ENCODE measurements at regions not wholly inside any gene's neighbourhood (a gene's known extent, or its start where the extent isn't known, plus 50 kb on each side); places are given as distances from the start of the nearest gene placed in this dataset.

DNA sequence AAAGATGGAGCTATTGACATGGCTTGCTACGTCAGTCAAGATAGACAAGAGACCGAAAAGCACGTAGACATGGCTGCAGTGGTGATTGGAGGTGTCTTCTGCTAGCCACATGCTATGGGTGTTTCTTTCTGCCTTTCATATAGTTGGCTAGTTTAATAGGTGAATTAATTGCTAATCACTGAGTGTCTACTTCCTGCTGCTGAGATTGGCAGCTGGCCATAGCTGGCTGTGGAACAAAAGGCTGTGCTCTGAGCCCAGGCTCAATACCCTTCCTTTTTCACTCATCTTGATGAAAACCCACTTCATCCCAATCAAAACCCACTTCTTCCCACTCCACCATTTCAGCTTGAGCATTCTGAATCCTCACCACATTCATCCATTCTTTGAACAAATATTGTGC is 221.4 kb upstream of the MAF start:
- Mint-ChIP-seq H3K4me3 (no peak overlapping the region), H3K4me1 (no peaks in the 10 kb centered on the region), H3K27me3 (ENCODE audit: low read depth in 2 of 2) (no peaks in the 10 kb centered on the region), H3K27ac (no peak overlapping the region), H3K9me3 (no peaks in the 10 kb centered on the region), H3K36me3 (no peaks in the 10 kb centered on the region)
- ATAC-seq (no peak), DNase-seq (no peak)
- H3K4me3 ChIP-seq (ENCODE audit: low read length), result no peak overlapping the region
- intact Hi-C loops (cut with micrococcal nuclease), result no loop called here
- no peak for TF ChIP-seq CTCF (IDR thresholded peaks at IDR 0.05)
- H3K27ac ChIP-seq (ENCODE audit: low read length), result no peak overlapping the region
- 96% methylated on average over 3 of the region's 3 CpGs for WGBS (ENCODE audit: insufficient coverage)
- no peaks in the 10 kb centered on the region for H3K9me3 ChIP-seq (ENCODE audit: control insufficient read depth, insufficient read depth, low read length)
- H3K36me3 ChIP-seq (ENCODE audit: control insufficient read depth, insufficient read depth, low read length), result no peaks in the 10 kb centered on the region
- H3K4me1 ChIP-seq (ENCODE audit: control insufficient read depth, insufficient read depth, low read length), result no peaks in the 10 kb centered on the region
- no peaks in the 10 kb centered on the region for H3K27me3 ChIP-seq (ENCODE audit: control insufficient read depth, insufficient read depth, low read length)

- no peaks in the 10 kb centered on the region for H3K36me3 ChIP-seq (ENCODE audit: control insufficient read depth, insufficient read depth, low read length)
- Mint-ChIP-seq H3K9me3 (no peaks in the 10 kb centered on the region), H3K4me1 (no peaks in the 10 kb centered on the region), H3K27me3 (ENCODE audit: low read depth in 2 of 2) (peaks cover 11 to 16% of the 10 kb centered on the region in 2 donors), H3K4me3 (no peak overlapping the region), H3K27ac (no peak overlapping the region), H3K36me3 (no peaks in the 10 kb centered on the region)
- no peak overlapping the region for H3K27ac ChIP-seq (ENCODE audit: low read length)
- no peak for TF ChIP-seq CTCF (IDR thresholded peaks at IDR 0.05)
- H3K9me3 ChIP-seq (ENCODE audit: control insufficient read depth, insufficient read depth, low read length), result no peaks in the 10 kb centered on the region
- intact Hi-C loops (cut with micrococcal nuclease), result no loop called here
- H3K4me1 ChIP-seq (ENCODE audit: control insufficient read depth, insufficient read depth, low read length), result no peaks in the 10 kb centered on the region
- ATAC-seq, result no peak
- no peak for DNase-seq
- H3K4me3 ChIP-seq (ENCODE audit: low read length), result no peak overlapping the region
- WGBS (ENCODE audit: insufficient coverage), result 81% methylated on average over 4 of the region's 4 CpGs
- H3K27me3 ChIP-seq (ENCODE audit: control insufficient read depth, insufficient read depth, low read length), result no peaks in the 10 kb centered on the region
Observed at GRCh38 chr16:79816081-79816497, 215.6 kb upstream of the MAF start.

DNA sequence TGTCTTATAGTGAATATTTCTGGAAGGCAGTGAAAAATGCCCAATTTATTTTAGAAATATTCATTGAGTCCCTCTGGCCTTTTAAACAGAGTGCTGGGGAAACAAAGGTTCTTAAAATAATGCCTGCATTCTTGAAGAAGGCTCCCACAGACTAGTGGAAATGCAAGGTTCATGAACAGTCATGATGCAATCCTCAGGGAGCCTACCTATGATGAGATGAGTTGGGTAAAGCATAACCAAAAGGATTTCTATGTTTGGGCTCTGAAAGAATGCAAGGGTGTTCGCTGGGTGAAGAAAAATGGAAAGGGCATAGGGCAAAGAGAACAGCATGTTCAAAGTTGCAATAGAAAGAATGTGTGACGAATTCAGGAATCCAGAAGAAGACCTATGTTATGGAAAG is 214.5 kb upstream of the MAF start:
- no peak for ATAC-seq
- no peaks in the 10 kb centered on the region for H3K27me3 ChIP-seq (ENCODE audit: control insufficient read depth, insufficient read depth, low read length)

More for the DNA sequence above, 214.5 kb upstream of the MAF start:
- 78% methylated on average over 2 of the region's 2 CpGs for WGBS (ENCODE audit: insufficient coverage)
- H3K4me3 ChIP-seq (ENCODE audit: low read length), result no peak overlapping the region
- H3K36me3 Mint-ChIP-seq, result no peaks in the 10 kb centered on the region
- no peaks in the 10 kb centered on the region for H3K4me1 ChIP-seq (ENCODE audit: control insufficient read depth, insufficient read depth, low read length)
- DNase-seq, result no peak
- H3K27me3 Mint-ChIP-seq (ENCODE audit: low read depth in 2 of 2), result peaks cover 14 to 16% of the 10 kb centered on the region in 2 donors
- no peaks in the 10 kb centered on the region for H3K36me3 ChIP-seq (ENCODE audit: control insufficient read depth, insufficient read depth, low read length)
- H3K4me3 Mint-ChIP-seq, result no peak overlapping the region
- H3K4me1 Mint-ChIP-seq, result no peaks in the 10 kb centered on the region
- no peaks in the 10 kb centered on the region for H3K9me3 ChIP-seq (ENCODE audit: control insufficient read depth, insufficient read depth, low read length)
- no peak overlapping the region for H3K27ac Mint-ChIP-seq
- intact Hi-C loops (cut with micrococcal nuclease), result no loop called here
- no peaks in the 10 kb centered on the region for H3K9me3 Mint-ChIP-seq
- TF ChIP-seq CTCF (IDR thresholded peaks at IDR 0.05), result no peak
- H3K27ac ChIP-seq (ENCODE audit: low read length), result no peak overlapping the region
